GM10266 (cell line): ENCODE measurements at regions not wholly inside any gene's neighbourhood (a gene's known extent, or its start where the extent isn't known, plus 50 kb on each side); places are given as distances from the start of the nearest gene placed in this dataset.

Experiments used
- DNase-seq: peaks from one replicate; pipeline ENCODE4 v3.0.0; 2012; ENCODE audit errors: extremely low spot score
- TF ChIP-seq, protein P1 (sequence below): IDR thresholded peaks from 2 replicates; pipeline ENCODE4 v1.5.1; 2012; ENCODE audit warnings: mild to moderate bottlenecking, low read depth; ENCODE audit not compliant: control insufficient read depth, insufficient read depth; ENCODE audit errors: missing control alignments

DNA sequence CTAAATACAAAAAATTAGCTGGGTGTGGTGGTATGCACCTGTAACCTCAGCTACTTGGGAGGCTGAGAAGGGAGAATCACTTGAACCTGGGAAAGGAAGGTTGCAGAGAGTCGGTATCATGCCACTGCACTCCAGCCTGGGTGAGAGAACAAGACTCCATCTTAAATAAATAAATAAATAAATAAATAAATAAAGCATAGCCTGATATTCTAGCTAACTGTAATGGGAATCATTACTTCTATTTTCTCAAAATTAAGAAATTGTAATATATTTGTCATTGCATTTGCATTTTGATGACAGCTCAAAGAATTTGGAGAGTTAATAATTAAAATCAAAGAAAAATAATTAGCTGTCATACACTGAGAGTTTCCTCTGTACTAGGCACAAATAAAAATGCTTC lies 561.1 kb downstream of the EFNB2 start:
- TF ChIP-seq, protein P1, sequence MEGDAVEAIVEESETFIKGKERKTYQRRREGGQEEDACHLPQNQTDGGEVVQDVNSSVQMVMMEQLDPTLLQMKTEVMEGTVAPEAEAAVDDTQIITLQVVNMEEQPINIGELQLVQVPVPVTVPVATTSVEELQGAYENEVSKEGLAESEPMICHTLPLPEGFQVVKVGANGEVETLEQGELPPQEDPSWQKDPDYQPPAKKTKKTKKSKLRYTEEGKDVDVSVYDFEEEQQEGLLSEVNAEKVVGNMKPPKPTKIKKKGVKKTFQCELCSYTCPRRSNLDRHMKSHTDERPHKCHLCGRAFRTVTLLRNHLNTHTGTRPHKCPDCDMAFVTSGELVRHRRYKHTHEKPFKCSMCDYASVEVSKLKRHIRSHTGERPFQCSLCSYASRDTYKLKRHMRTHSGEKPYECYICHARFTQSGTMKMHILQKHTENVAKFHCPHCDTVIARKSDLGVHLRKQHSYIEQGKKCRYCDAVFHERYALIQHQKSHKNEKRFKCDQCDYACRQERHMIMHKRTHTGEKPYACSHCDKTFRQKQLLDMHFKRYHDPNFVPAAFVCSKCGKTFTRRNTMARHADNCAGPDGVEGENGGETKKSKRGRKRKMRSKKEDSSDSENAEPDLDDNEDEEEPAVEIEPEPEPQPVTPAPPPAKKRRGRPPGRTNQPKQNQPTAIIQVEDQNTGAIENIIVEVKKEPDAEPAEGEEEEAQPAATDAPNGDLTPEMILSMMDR: no peak
- DNase-seq: no peak

DNA sequence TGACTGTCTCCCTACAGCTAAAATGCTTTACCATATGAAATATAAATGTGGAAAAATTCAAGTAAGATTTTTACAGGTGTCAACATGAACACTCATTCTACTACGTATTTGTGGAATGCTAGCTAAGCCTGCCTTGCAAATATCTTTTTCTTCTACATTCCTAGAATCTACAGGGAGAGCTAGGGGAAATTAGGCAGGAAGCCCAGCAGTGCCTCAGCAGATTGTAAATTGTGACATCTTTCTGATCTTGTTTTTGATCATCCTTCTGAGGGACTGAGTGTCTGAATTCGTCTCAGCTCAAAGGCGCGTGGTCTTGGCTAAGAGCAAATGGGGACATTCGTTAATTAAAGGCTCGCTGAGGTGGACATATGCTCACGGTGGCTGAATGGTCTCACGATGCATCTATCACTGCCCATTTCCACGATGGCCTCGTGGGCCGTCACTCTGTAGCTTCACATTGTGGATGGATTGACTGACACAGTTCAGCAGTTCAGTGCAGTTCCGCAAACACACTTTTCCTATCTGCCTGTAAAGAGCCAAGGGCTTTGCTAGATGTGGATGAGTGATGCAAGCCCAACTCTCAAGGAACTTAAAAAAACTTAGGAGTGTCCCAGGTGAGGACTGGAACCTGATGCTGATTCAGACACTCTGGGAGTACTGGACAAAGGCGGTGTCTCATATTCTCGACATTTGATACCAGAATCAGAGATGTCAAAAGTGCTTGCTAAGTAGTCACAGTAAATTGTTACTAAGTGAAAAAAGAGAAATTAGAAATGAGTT lies 562.5 kb downstream of the EFNB2 start:
- TF ChIP-seq, protein P1: no peak
- no peak for DNase-seq

DNA sequence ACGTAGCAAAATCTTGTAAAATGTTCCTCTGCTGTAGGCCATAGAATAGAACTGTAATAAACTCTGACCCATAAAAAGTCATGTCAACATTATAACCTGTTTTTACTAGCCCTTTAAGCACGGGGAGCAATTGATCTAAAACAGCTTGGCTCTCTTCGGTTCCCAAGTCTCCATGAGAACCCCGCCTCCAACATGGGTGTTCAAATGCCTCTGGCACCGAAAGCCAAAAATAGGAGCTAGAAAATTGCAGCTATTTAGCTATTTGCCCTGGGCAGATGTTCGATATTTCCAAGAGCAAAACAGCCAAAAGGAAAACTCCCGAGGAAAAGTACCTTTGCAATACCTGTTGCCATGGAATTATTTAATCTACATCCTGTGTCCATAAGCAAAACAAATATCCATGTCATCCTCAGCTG lies 563.1 kb downstream of the EFNB2 start:
- TF ChIP-seq, protein P1: no peak
- DNase-seq: no peak

DNA sequence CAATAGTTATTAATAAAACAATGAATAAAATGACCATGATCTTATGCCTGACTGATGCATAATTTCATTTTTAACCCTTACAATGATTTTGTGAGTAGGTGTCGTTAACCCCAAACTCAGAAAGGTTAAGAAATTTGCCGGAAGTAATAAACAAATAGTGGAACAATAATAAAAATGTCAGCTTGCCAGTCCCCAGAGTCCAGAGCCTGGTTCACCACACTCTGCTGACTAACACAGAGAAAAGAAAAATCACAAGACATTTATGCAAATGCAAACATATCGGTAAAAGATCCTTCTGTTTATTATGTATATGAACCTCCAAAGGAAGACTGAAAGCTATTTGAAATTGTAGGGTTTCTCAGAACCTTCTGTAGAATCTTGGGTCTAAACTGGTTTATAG lies 563.7 kb downstream of the EFNB2 start:
- DNase-seq: no peak
- TF ChIP-seq, protein P1: no peak

DNA sequence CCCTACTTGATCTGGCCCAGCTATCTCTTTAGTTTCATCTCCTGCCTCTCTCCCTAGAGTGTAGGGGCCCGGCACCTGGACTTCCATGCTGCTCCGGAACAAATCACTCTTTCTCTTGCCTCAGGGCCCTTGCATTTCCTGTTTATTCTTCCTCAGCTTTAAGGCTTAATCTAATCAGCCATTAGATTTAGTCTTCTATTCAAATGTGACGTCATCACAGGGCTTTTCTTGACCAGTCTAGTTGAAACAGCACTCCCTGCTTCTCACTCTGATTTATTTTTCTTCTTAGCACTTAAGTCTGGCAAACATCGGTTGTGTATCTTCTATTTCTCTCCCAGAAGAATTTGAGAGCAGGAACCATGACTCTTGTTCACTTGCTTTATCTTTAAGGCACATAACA lies 564.1 kb downstream of the EFNB2 start:
- TF ChIP-seq, protein P1: no peak
- no peak for DNase-seq

DNA sequence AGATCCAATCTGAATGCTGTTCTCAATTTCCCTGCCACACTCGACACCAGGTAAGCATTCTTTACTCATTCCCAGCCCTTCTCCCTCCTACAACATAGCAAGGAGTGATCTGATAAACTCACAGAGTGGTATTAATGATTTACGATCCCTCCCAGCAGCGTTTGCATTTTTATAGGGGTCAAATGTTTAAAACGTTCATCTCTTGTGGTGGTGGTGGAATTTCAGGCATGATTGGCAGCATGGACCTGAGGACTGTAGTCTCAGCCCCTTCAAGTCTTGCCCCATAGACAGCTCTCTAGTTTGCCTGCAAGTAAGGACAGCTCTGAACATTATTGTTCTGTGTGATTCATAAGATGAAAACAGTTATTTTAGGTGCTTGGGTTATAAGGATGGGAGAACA lies 565.7 kb downstream of the EFNB2 start:
- DNase-seq: no peak
- TF ChIP-seq, protein P1: no peak

DNA sequence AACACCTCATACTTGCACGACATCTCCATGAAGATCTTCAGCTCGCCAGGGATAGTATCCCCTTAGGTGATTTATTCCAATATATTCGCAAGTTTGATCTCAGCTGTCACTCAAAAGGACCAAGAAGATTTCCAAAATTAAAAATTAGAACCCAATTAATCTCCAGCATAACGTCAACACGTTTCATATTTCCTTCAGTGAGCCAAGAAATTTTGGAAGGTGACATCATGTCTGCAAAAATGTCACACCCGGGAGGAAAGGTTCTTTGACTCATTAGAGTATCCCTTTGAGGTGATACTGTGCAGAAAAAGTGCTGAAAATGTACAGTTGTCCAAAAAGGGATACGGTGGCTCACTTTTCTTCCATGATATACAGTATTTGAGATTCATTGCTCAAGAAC lies 569.6 kb downstream of the EFNB2 start:
- TF ChIP-seq, protein P1: no peak
- no peak for DNase-seq
